ENCODE measurements at regions not wholly inside any gene's neighbourhood (a gene's known extent, or its start where the extent isn't known, plus 50 kb on each side); places are given as distances from the start of the nearest gene placed in this dataset.

DNA sequence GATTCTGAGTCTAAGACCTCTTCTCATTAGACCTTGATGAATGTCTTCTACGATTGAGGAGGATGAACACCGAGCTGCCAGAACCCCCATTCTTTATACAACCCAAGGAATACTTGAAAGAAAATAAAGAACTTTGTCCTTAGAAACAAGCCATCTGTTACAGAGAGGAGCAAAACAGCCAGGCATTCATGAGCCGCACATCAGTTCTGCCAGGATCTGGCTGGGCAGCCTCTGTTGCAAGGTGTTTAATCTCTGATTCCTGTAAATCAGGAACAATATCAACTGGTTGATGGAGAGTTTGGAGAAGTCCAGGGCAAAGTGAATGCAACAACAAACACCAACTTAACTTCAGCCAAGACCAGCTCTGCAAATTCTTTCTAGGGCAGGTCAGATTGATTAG, 165.5 kb upstream of the DMAC1 start (continued):
- TF ChIP-seq JUN (IDR thresholded peaks at IDR 0.05; ENCODE audit: low read depth, low read length) (no peak), HDAC6 (IDR thresholded peaks at IDR 0.05; ENCODE audit: low read depth, low read length) (no peak), TAF7 (optimal IDR thresholded peaks at IDR 0.05; ENCODE audit: borderline replicate concordance, low read depth, low read length) (no peak), HDAC2 (IDR thresholded peaks at IDR 0.05; ENCODE audit: borderline replicate concordance in 1 of 2, low read depth in 2 of 2, low read length in 2 of 2) (no peak), SUZ12 (IDR thresholded peaks at IDR 0.05; ENCODE audit: low read length) (no peak), FOSL1 (IDR thresholded peaks at IDR 0.05; ENCODE audit: insufficient read depth, low read depth, low read length) (no peak)
- TF ChIP-seq, protein P1, sequence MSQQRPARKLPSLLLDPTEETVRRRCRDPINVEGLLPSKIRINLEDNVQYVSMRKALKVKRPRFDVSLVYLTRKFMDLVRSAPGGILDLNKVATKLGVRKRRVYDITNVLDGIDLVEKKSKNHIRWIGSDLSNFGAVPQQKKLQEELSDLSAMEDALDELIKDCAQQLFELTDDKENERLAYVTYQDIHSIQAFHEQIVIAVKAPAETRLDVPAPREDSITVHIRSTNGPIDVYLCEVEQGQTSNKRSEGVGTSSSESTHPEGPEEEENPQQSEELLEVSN (IDR thresholded peaks at IDR 0.05): no peak
